Fibroblast of the aortic adventitia (primary cell): ENCODE measurements at regions not wholly inside any gene's neighbourhood (a gene's known extent, or its start where the extent isn't known, plus 50 kb on each side); places are given as distances from the start of the nearest gene placed in this dataset.

Experiments used
- DNase-seq: peaks from one replicate; pipeline ENCODE4 v3.0.0-alpha.2; 2010; ENCODE audit warnings: low read depth
- H3K4me3 ChIP-seq: 2 replicates; pipeline ENCODE4 v1.5.1; 2011; ENCODE audit warnings: low read depth, mild to moderate bottlenecking, control low read depth, low read length, moderate library complexity
- TF ChIP-seq, protein P1 (sequence below): IDR thresholded peaks from 2 replicates; pipeline ENCODE4 v1.5.1; 2011; ENCODE audit warnings: mild to moderate bottlenecking, low read length, control low read depth, inconsistent platforms; ENCODE audit not compliant: insufficient read depth

DNA sequence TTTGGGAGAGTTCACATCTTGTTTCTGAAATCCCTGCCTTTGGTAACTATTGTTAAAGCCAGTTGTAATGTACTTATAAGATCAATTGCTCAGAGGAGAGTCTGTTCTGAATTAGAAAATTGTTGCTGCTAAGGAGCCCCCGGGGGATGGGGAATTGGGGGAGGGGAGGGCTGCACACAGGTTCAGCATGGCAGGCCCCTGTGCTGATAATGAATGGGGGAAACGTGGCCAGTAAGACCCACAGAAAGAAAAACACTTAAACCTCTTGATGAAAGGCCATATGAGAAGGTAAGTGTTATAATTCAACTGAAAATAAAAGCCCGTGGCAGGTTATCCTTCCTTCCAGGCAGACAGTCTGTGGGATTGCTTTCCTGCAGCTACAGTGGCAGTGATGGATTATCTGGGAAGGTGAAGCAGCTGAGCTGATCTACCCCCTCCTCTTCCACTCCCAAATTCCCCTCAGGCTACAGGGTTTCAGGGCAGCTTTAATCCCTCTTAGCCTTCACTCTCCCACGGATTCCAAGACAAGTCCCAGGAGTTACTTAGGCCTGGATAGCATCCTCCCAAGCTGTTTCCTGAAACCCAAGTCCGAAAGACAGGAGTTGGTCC lies 398.8 kb downstream of the TBX15 start:
- no peak overlapping the region for H3K4me3 ChIP-seq
- DNase-seq: no peak
- TF ChIP-seq, protein P1, sequence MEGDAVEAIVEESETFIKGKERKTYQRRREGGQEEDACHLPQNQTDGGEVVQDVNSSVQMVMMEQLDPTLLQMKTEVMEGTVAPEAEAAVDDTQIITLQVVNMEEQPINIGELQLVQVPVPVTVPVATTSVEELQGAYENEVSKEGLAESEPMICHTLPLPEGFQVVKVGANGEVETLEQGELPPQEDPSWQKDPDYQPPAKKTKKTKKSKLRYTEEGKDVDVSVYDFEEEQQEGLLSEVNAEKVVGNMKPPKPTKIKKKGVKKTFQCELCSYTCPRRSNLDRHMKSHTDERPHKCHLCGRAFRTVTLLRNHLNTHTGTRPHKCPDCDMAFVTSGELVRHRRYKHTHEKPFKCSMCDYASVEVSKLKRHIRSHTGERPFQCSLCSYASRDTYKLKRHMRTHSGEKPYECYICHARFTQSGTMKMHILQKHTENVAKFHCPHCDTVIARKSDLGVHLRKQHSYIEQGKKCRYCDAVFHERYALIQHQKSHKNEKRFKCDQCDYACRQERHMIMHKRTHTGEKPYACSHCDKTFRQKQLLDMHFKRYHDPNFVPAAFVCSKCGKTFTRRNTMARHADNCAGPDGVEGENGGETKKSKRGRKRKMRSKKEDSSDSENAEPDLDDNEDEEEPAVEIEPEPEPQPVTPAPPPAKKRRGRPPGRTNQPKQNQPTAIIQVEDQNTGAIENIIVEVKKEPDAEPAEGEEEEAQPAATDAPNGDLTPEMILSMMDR: no peak

DNA sequence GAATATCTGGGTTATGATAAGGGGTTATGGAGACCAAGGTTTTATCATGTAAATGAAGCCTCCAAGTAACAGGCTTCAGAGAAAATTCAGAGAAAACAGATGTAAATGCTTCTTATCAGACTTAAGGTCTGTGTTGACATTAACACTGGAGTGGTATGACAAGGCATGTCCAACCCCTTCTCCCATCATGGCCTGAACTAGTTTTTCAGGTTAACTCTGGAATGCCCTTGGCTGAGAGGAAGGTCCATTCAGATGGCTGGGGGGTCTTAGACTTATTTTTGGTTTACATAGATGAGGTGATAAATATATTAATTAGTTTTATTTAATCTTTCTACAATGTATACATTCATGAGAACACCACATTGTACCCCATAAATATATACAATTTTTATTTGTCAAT lies 399.6 kb downstream of the TBX15 start:
- TF ChIP-seq, protein P1: no peak
- no peak for DNase-seq
- H3K4me3 ChIP-seq: no peak overlapping the region

DNA sequence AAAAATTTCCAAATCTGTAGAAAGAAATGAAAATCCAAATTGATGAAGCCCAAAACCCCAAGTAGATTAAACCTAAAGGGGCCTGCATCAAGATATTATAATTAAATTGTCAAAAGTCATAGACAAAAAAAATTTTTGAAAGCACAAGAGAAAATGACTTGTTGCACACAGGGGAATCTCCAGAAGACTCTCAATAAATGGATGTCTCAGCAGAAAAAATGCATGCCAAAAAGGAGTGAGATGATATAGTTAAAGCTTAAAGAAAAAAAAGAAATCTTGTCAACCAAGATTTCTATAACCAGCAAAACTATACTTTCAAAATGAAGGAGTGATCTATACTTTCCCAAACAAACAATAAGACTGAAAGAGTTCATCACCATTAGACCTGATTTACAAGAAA lies 393.2 kb upstream of the SPAG17 start:
- TF ChIP-seq, protein P1: no peak
- no peak overlapping the region for H3K4me3 ChIP-seq
- no peak for DNase-seq

DNA sequence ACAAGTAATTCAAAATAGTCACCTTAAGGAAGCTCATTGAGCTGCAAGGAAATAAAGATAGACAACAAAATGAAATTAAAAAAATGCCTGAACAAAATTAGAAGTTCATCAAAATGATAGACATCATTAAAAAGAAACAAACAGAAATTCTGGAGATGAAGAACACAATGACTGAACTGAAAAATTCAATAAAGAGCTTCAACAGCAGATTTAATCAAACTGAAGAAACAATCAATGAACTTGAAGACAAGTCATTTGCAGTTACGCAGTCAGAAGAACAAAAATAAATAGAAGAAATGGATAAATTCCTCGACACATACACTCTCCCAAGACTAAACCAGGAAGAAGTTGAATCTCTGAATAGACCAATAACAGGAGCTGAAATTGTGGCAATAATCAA lies 390.0 kb upstream of the SPAG17 start:
- no peak overlapping the region for H3K4me3 ChIP-seq
- DNase-seq: no peak
- TF ChIP-seq, protein P1: no peak

DNA sequence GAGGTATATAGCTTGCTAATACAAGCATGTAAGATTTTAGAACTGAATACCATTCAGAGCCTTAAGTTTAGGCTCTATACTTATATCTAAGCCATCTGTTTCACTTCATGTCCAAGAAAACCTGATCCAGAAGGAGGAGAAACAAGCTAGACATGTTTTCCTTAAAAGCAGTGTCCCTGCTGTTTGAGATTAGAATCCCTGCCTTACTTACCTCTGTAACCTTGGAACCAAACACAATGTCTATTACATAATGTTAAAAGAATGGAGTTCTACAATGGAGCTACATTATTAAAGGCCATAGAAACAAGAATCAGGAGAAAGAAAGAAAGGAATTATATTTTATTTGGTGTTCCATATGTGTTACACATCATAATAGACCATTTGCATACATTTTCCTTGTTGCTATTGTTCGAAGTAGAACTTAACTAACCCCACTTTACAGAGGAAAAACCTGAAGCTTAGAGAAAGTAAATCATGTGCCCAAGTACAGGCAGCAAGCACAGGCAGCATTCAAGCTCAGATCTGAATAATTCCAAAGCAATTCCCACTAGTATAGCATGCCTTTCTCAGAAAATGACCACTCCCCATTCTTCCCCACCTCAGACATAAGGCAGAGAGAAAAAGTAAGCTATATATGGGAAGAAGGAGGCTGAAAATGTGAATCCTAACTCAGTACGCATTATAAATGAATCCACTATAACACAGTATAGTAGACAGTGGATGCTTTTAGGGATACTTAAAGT lies 380.1 kb upstream of the SPAG17 start:
- no peak overlapping the region for H3K4me3 ChIP-seq
- TF ChIP-seq, protein P1: no peak
- no peak for DNase-seq

DNA sequence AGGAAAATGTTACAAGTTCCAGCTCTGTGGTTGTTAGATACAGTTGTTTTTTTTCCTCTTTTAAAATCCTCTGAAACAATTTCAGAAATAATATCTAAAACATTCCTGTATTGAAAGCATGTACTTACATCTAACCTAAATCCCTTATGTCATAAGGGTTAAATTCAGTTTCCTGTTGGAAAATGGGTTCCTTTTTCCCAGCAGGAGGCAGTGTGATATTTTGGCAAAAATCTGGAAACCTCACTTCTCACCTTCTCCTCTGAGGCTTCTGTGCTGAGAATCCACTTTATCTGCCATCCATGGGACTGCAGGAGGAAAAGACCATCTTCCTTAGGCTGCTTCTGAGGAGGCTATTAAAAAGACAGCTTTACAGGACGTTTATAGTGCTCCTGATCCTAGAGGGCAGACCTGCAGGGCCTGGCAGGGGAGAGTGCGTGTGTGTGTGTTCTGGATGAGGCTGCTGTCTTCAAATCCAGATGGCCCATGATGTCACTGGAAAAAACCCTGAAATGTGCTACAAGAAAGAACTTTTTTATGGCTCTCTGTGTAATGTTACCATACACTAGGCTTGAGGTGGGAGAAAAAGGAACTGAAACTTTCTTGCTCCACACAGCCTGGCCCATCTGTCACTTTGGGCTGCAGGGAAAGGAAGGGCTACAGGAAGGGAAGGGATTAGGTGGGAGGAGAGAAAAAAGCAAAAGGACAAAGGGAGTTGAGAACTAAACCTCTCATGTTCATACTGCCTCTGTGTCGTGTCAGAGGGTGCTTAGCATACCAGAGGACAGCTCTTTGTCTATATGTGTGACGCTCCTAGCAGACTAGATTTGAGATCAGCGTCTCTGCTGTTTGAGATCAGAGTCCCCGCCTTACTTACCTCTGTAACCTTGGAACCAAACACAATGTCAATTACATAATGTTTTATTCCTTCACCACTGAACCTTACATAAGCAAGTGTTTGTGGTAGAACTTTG lies 379.2 kb upstream of the SPAG17 start:
- no peak for DNase-seq

More for the DNA sequence above, 379.2 kb upstream of the SPAG17 start:
- TF ChIP-seq, protein P1: no peak
- no peak overlapping the region for H3K4me3 ChIP-seq
